ENCODE measurements at regions not wholly inside any gene's neighbourhood (a gene's known extent, or its start where the extent isn't known, plus 50 kb on each side); places are given as distances from the start of the nearest gene placed in this dataset.

DNA sequence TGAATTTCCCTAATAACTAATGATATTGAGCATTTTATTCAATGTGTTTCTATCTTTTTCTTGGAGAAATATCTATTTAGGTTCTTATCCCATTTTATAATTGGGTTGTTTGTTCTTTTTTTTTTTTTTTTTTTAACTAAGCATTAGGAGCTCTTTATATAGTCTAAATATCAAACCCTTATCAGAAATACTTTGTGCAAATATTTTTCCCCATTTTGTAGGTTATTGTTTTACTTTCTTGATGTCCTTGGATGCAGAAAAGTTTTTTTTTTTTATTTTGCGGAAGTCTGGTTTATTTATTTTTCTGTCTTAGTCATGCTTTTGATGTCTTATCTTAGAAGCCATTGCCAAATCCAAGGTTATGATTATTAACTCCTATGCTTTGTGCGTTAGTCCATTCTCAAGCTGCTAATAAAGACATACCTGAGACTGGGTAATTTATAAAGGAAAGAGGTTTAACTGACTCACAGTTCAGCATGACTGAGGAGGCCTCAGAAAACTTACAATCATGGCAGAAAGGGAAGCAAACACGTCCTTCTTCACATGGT is 434.3 kb upstream of the TBX3 start:
- Mint-ChIP-seq H3K36me3 (ENCODE audit: low read depth) (no peaks in the 10 kb centered on the region), H3K4me1 (no peaks in the 10 kb centered on the region), H3K27me3 (ENCODE audit: low read depth) (peaks cover 3% of the 10 kb centered on the region), H3K27ac (no peak overlapping the region), H3K9me3 (peaks cover 9% of the 10 kb centered on the region), H3K4me3 (no peak overlapping the region)
- TF ChIP-seq, protein P1, sequence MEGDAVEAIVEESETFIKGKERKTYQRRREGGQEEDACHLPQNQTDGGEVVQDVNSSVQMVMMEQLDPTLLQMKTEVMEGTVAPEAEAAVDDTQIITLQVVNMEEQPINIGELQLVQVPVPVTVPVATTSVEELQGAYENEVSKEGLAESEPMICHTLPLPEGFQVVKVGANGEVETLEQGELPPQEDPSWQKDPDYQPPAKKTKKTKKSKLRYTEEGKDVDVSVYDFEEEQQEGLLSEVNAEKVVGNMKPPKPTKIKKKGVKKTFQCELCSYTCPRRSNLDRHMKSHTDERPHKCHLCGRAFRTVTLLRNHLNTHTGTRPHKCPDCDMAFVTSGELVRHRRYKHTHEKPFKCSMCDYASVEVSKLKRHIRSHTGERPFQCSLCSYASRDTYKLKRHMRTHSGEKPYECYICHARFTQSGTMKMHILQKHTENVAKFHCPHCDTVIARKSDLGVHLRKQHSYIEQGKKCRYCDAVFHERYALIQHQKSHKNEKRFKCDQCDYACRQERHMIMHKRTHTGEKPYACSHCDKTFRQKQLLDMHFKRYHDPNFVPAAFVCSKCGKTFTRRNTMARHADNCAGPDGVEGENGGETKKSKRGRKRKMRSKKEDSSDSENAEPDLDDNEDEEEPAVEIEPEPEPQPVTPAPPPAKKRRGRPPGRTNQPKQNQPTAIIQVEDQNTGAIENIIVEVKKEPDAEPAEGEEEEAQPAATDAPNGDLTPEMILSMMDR (IDR thresholded peaks at IDR 0.05; ENCODE audit: unreplicated experiment in 3 of 3): no peak

DNA sequence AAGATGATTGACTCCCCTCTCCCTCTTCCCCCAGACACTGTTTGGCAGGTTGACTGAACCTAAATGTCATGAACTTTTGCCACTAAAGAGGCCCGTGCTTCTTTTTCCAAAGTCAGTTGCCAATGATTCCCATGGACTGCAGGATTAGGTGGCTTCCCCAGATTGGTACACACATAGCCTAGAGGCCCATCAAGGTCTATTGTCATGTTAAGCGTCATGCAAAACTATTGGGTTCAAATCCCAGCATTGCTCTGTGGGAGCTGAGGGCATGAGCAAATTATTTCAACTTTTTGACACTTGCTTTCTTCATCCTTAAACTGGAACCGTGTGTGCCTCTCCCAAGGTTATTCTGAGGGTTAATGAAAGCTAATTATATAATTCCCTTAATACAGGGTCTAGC is 430.2 kb upstream of the TBX3 start:
- H3K4me3 Mint-ChIP-seq: no peak overlapping the region
- no peaks in the 10 kb centered on the region for H3K4me1 Mint-ChIP-seq
- H3K27ac Mint-ChIP-seq: no peak overlapping the region
- TF ChIP-seq, protein P1 (IDR thresholded peaks at IDR 0.05; ENCODE audit: unreplicated experiment in 3 of 3): no peak
- H3K9me3 Mint-ChIP-seq: peaks cover 9% of the 10 kb centered on the region
- H3K27me3 Mint-ChIP-seq (ENCODE audit: low read depth): peaks cover 5% of the 10 kb centered on the region
- no peaks in the 10 kb centered on the region for H3K36me3 Mint-ChIP-seq (ENCODE audit: low read depth)

DNA sequence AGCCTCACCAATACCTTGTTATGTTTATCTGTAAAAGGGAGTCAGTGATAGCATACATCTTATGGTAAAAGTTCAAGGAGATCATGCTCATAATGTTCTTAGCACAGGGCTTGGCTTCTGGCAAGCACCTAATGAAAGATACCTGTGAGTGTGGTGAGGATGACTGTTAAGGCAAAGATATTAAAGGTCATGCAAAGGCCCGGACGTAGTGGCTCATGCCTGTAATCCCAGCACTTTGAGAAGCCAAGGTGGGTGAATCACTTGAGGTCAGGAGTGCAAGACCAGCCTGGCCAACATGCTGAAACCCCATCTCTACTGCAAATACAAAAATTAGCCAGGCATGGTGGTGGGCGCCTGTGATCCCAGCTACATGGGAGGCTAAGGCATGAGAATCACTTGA is 425.9 kb upstream of the TBX3 start:
- Mint-ChIP-seq H3K36me3 (ENCODE audit: low read depth) (no peaks in the 10 kb centered on the region), H3K9me3 (no peaks in the 10 kb centered on the region), H3K27ac (no peak overlapping the region), H3K4me3 (no peak overlapping the region), H3K27me3 (ENCODE audit: low read depth) (peaks cover 13% of the 10 kb centered on the region), H3K4me1 (peaks cover 9% of the 10 kb centered on the region)
- TF ChIP-seq, protein P1 (IDR thresholded peaks at IDR 0.05; ENCODE audit: unreplicated experiment in 3 of 3): no peak

DNA sequence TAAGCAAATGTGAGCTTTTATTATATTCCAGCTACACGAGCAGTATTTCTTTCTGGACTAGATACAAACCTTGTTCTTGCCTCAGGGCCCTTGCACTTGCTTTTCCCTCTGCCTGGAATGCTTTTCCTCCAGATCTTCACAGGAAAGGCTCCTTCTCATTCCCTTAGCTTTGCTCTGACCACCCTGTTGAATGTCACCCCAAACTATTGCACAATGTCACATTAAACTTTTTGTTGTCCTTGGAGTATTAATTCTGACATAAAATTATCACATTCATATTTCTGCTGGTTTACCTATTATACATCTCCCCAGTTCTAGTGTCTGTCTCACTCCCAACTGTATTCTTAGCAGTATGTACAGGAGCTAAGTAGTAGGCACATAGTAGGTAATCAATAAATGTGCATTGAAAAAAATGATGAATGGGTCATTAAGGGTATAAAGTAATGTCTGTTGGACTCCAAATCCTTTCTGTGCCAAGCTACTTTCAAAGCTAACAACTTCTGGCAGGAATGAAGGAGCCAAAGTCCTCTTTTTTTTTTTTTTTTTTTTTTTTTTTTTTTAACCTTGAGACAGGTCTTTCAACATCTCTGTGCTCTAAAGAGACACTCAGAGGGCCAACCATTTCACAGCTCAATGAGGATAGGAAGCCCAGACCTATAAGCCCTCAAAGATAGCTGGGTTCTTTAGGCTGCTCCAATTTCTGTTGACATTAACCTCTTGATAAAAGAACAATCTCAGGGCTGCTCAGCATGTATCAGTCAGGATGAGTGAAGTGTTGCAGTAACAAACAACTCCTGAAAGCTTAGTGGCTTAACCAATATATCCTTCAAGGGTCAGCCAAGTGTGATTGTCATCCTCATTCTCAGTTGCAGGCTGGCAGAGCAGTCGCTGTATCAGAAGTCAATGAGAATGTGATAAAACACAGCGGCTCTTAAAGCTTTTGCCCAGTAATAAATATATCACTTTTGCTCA is 424.4 kb upstream of the TBX3 start:
- Mint-ChIP-seq H3K4me1 (peaks cover 20% of the 10 kb centered on the region), H3K4me3 (no peak overlapping the region), H3K36me3 (ENCODE audit: low read depth) (no peaks in the 10 kb centered on the region), H3K27ac (no peak overlapping the region), H3K27me3 (ENCODE audit: low read depth) (peaks cover 12% of the 10 kb centered on the region), H3K9me3 (no peaks in the 10 kb centered on the region)
- TF ChIP-seq, protein P1 (IDR thresholded peaks at IDR 0.05; ENCODE audit: unreplicated experiment in 3 of 3): no peak

DNA sequence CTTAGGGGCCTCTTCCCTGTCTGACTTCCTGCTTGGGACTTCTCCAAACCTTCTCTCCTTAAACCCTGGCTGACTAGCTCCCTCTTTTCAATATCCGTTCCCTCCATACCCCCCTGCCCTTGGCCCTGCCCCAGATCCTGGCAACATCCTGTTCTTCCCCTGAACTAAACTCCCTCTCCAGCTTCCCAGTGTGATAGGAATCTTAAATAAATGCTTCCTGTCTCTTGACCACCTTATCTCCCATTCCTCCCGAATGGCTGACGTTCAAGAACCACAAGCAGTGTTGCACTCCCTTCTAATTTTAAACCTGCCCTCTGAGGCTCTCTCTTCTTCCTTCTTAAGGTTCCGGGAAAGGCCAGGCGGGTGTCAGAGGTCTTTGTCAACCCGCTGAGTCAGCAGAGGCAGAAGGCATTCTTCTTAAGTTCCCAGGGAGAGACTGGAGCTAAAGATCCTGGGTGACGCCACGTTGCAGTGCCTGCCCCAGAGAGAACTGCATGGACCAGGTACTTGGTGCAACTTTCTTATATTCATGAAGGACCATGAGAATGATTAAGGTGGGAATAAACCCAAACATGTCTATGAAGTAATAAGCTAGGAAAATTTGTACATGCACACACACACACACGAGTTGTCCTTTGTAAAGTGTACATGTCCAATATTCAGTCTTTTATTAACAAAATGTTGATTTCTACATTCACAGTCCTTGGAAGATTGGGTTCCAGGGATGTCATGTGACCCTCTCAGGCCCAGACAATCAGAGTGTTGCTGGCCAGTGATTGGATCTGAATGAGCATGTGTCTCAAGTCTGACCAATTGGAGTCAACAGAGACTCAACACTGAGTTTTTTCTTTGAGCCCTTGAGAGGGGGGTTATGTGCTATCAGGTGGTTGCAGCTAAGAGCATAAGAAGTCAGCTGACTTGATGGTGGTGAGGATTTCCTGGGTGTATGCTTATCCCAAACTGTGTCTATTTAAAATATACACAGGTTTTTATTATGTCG is 420.2 kb upstream of the TBX3 start:
- peaks cover 12% of the 10 kb centered on the region for H3K27me3 Mint-ChIP-seq (ENCODE audit: low read depth)
- no peaks in the 10 kb centered on the region for H3K36me3 Mint-ChIP-seq (ENCODE audit: low read depth)
- peak overlapping the region in 2 of 3 experiments; percentile 2 to 7 for H3K4me3 Mint-ChIP-seq
- TF ChIP-seq, protein P1 (IDR thresholded peaks at IDR 0.05; ENCODE audit: unreplicated experiment in 3 of 3): no peak
- peaks cover 6% of the 10 kb centered on the region for H3K9me3 Mint-ChIP-seq
- peak overlapping the region; percentile 80 to 94 (median 84) for H3K27ac Mint-ChIP-seq
- H3K4me1 Mint-ChIP-seq: peaks cover 39% of the 10 kb centered on the region
